Fibroblast of villous mesenchyme (primary cell): ENCODE measurements at regions not wholly inside any gene's neighbourhood (a gene's known extent, or its start where the extent isn't known, plus 50 kb on each side); places are given as distances from the start of the nearest gene placed in this dataset.
"Not testable (repeated sequence)": the region's sequence is repeated elsewhere in the genome, so short reads cannot be mapped to it uniquely, and the experiment has no call there.

Experiments
- DNase-seq: peaks from one replicate; pipeline ENCODE4 v3.0.0-alpha.2; 2010; ENCODE audit warnings: low read depth
- H3K4me3 ChIP-seq: 2 replicates; pipeline ENCODE4 v1.5.1; 2011; ENCODE audit warnings: low read depth, mild to moderate bottlenecking, low read length
- TF ChIP-seq, protein P1 (sequence below): IDR thresholded peaks from 2 replicates; pipeline ENCODE4 v1.5.1; 2012; ENCODE audit warnings: low read depth, mild to moderate bottlenecking, low read length; ENCODE audit not compliant: insufficient read depth

DNA sequence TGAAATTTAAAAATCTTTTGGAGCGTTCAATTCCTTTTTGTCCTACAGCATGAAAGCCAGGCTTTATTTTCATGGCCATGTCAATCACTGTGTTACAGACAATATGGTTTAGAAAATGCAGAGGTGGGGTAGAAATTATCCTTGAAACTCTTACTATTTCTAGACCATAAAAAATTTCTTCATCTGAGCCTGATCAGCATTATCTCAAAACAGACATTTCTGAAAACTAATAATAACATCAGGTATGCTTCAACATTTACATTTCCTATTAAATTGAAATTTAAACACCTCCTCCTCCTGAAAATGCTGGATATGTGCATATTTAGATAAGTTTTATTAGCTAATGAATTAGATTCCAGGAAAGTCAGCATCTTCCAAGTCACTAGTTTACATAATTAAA is 570.6 kb downstream of the RIT2 start:
- no peak for DNase-seq
- TF ChIP-seq, protein P1, sequence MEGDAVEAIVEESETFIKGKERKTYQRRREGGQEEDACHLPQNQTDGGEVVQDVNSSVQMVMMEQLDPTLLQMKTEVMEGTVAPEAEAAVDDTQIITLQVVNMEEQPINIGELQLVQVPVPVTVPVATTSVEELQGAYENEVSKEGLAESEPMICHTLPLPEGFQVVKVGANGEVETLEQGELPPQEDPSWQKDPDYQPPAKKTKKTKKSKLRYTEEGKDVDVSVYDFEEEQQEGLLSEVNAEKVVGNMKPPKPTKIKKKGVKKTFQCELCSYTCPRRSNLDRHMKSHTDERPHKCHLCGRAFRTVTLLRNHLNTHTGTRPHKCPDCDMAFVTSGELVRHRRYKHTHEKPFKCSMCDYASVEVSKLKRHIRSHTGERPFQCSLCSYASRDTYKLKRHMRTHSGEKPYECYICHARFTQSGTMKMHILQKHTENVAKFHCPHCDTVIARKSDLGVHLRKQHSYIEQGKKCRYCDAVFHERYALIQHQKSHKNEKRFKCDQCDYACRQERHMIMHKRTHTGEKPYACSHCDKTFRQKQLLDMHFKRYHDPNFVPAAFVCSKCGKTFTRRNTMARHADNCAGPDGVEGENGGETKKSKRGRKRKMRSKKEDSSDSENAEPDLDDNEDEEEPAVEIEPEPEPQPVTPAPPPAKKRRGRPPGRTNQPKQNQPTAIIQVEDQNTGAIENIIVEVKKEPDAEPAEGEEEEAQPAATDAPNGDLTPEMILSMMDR: no peak
- H3K4me3 ChIP-seq: no peak overlapping the region

DNA sequence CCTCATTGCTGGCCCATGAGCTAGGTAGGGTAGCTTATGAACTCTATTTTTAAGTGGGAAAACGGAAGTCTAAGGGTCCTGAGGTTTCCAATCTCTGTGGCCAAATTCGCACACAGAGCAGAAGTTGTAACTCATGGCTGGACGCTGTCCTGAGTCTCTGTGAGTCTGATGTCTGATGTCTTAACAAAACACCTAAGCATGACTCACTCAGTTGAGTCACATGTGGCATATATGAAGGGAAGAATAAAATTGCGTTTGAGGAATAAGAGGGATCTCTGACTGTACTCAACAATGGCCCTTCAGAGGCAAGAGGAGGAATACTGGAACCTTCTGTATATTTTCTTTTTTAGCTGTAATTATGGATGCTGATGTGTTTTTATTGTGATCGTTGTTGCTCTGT is 569.7 kb downstream of the RIT2 start:
- no peak overlapping the region for H3K4me3 ChIP-seq
- DNase-seq: peak; percentile 27
- TF ChIP-seq, protein P1: no peak

DNA sequence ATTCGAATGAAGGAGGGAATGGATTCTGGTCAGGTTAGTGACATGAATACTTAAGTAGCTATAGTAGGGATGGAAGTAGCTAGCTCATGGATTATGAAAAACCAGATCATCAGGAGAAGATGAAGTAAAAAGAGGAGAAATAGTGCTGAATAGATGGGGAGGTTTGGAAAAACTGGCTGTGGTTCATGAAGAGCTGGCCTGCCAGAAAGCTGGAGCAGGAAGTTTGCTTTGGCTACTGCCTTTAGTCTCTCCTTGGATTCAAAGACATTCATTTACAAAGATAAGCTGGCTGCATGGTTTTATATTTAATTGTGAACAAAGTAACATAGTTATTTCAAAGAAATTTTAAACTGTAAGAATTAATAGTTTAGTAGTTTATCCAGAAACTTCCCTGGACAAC is 567.0 kb downstream of the RIT2 start:
- TF ChIP-seq, protein P1: no peak
- no peak overlapping the region for H3K4me3 ChIP-seq
- no peak for DNase-seq

DNA sequence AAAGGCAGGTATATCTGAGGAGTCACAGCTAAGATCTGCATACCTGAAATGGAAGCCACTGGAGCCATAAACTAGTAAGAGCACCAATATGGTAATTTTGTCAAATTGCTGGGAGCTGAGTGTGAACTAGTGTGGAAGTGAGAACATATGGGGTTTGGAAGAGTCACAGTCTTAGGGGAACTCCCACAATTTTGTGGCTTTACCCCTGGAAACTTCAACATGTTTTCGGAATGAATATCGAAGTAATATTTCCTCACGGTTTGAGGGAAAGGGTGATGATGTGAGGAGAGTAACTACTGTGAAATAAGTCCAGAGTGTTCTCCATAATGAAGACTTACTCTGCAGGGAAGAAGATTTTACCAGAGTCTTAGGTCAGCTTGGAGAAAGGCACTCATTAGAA is 565.9 kb downstream of the RIT2 start:
- TF ChIP-seq, protein P1: no peak
- DNase-seq: no peak
- H3K4me3 ChIP-seq: no peak overlapping the region

DNA sequence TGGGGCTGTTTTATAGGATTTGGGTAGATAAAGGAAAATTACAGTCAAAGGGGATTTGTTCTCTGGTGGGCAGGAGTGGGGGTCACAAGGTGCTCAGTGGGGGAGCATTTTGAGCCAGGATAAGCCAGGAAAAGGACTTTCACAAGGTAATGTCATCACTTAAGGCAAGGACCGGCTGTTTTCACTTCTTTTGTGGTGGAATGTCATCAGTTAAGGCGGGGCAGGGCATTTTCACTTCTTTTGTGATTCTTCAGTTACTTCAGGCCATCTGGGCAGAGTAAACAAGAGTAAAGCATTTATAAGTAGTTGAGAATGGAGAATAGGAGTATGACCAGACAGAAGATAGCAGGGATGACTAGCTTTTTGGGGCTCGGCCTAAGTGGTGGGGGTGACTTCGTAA is 562.9 kb downstream of the RIT2 start:
- H3K4me3 ChIP-seq, DNase-seq: not testable (repeated sequence)

DNA sequence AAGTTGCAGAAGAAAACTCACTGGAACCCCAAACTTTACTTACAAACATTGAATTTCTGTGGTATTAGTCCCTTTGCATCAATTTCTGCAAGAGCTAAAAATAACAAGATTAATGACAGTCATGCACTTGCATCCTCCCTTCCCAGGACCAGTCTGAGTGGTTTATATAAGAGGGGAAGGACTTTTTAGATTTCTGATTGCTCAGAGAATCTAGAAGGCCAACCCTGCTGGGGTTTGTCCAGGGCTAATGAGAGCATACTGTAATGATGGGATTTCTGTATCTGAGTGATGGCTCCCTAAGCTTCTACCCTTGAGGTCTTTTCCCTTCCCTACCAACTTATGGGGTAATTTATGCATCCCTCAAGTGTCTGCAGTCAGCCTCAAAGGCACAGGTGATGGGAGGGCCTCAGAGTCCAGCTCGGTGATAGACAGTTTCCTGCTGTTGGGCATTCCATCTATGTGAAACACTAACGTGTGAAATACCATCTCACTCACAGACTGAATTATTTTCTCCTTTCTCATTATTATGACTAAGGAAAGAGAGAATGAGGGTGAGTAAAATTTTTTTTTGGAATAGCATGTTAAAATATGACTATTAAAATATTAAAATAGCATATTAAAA is 556.3 kb downstream of the RIT2 start:
- TF ChIP-seq, protein P1: no peak
- no peak for DNase-seq
- no peak overlapping the region for H3K4me3 ChIP-seq

DNA sequence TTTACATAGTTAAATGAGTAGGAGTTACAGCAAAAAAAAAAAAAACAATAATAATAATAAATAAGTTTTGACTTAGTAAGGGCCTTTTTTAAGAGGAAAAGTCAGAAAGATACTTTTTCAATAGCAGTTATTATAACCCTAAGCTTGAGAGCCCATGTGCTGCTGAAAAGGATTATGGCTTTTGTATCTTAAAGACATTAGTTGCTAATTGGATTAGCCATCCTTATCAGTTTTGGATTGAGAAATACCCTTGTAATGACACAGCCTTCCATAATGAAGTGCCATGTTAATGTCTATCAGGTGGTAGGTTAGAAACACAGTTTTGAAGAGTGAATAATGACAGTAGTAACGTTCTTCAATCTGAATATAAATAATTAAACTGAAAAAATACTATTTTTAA is 554.0 kb downstream of the RIT2 start:
- DNase-seq: no peak
- no peak overlapping the region for H3K4me3 ChIP-seq
- TF ChIP-seq, protein P1: no peak
